Islet of Langerhans (tissue), 1 donor: ENCODE measurements at regions not wholly inside any gene's neighbourhood (a gene's known extent, or its start where the extent isn't known, plus 50 kb on each side); places are given as distances from the start of the nearest gene placed in this dataset.
A peak's percentile ranks its signal among the peaks of the same experiment; 100 is the strongest.
"Not testable (repeated sequence)": the region's sequence is repeated elsewhere in the genome, so short reads cannot be mapped to it uniquely, and the experiment has no call there.

Experiments
- FAIRE-seq: peaks from one replicate; lab custom pipeline; 2011; peaks lifted over from hg19 to GRCh38; lab: Jason Lieb, UNC

DNA sequence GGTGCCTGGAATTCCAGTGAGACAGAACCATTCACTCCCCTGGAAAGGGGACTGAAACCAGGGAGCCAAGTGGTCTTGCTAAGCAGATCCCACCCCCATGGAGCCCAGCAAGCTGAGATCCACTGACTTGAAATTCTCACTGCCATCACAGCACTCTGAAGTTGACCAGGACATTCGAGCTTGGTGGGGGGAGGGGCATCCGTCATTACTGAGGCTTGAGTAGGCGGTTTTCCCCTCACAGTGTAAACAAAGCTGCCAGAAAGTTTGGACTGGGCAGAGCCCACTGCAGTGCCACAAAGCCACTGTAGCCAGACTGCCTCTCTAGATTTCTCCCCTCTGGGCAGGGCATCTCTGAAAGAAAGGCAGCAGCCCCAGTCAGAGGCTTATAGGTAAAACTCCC lies 623.9 kb upstream of the CCDC179 start:
- not testable (repeated sequence) for FAIRE-seq

DNA sequence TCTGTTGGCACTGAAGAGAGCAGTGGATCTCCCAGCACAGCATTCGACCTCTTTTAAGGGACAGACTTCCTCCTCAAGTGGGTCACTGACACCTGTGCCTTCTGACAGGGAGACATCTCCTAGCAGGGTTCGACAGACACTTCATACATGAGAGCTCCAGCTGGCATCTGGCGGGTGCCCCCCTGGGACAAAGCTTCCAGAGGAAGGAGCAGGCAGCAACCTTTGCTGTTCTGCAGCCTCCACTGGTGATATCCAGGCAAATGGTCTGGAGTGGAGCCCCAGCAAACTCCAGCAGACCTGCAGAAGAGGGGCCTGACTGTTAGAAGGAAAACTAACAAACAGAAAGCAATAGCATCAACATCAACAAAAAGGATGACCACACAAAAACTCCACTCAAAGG lies 624.3 kb upstream of the CCDC179 start:
- not testable (repeated sequence) for FAIRE-seq

DNA sequence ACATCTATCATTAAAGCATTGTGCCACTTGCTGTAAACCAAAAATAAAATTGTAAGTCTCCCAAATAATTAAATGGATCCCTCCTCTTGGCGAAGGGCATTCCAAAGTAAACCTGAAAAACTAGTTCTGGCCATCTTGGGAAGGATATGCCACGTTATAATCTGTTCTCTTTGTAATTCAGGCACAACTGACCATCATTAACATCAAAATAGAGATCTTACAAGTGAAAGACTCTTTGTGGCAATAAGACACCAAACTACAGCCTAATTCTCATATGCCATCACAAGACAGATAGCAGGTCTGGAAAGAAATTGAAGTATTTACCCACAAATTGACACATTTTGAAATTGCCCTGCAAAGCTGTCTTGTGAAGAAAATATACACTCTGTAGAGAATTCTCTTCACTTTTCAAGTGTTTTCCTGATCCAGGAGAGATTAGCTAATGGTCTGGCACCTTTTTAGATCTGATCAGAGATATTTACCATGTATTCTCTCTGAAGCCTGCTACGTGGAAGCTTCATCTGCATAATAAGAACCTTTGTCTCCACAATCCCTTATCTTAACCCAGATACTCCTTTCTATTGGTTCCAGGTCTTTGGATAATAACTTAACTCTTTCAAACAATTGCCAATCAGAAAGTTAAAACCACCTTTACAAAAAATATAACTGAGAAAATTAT lies 630.4 kb upstream of the CCDC179 start:
- no peak for FAIRE-seq

- FAIRE-seq: no peak
Observed at GRCh38 chr11:23494981-23495380, 634.7 kb upstream of the CCDC179 start.

- no peak for FAIRE-seq
Observed at GRCh38 chr11:23496340-23496739, 636.1 kb upstream of the CCDC179 start.

GRCh38 chr11:23497040-23497439 lies 636.8 kb upstream of the CCDC179 start:
- no peak for FAIRE-seq

- FAIRE-seq: no peak
Observed at GRCh38 chr11:23502389-23502788, 642.1 kb upstream of the CCDC179 start.

DNA sequence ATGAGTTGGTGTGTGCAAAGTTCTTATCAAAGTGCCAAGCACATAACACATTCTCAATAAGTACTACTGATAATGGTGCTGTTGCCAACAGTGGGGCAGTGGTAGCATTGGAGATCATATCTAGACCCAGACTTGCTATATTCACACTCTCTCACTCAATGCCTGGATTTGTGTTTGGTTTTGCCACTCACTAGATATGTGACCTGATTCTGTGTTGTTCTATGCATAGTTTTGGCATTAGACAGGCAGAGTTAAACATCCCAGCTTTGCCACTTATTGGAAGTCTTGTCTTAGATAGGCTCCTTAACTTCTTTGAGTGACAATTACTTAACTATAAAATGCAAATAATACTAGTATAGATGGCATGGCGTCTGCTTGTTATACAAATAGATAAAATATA lies 642.6 kb upstream of the CCDC179 start:
- FAIRE-seq: no peak

DNA sequence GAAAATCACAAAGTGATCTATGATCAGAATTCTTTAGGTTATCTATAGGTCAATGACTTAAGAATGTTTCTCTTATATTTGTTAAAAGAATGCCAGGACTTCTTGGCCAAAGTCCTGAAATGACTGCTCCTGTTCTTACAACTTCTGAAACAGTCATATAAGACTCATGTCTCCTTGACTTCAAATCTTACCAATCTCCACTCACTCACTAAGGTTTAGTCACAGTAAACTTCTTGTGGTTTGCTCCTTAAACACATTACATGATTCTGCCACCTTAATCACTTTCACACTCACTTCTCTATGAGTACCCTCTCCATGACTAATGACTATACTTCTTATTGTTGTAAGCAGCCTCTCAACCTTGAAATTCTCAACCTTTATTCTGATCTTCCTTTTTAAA lies 648.7 kb upstream of the CCDC179 start:
- FAIRE-seq: no peak

GRCh38 chr11:23509821-23510220 lies 649.5 kb upstream of the CCDC179 start:
- FAIRE-seq: no peak

- no peak for FAIRE-seq
Observed at GRCh38 chr11:23519194-23519593, 658.9 kb upstream of the CCDC179 start.

GRCh38 chr11:23520226-23520960 lies 660.1 kb upstream of the CCDC179 start:
- FAIRE-seq: no peak

- FAIRE-seq: no peak
Observed at GRCh38 chr11:23536907-23537306, 676.6 kb upstream of the CCDC179 start.

- FAIRE-seq: no peak
Observed at GRCh38 chr11:23539556-23539955, 679.3 kb upstream of the CCDC179 start.

- peak; percentile 70 for FAIRE-seq
Observed at GRCh38 chr11:23540101-23540561, 679.9 kb upstream of the CCDC179 start.

DNA sequence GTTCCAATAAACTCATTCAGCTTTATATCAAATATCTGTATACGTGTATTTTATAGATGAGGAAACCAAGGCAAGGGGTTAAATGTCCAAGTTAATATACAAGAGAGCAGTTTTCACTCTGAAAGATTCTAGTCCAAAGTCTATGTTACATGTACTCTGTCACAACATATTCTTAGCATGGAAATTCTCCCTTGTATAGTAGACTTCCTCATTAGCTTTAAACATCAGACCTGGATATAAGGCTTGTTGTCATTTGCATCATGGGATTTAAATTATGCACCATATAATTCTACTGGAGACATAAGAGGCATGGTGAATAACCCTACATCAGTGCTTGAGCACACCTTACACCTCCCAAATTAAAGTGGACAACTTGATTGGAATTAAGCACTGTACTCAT lies 681.9 kb upstream of the CCDC179 start:
- FAIRE-seq: no peak

DNA sequence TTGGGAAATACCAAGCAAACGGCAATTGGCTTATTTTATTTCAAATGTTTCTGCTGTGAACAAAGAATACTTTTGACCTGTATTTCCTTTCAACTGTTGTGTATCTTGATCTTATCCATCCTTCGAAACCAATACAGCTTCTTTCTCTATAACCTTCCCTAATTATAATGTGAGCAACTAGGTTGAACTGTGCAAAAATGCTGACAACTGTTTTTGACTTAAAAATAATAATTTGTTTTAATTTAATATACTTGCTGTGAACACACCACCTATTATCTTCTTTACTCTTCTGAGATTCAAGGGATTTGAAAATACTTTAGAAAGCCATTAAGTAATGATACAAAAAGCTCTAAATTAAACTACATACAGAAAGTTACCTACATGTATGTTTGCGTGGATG lies 682.5 kb upstream of the CCDC179 start:
- no peak for FAIRE-seq

DNA sequence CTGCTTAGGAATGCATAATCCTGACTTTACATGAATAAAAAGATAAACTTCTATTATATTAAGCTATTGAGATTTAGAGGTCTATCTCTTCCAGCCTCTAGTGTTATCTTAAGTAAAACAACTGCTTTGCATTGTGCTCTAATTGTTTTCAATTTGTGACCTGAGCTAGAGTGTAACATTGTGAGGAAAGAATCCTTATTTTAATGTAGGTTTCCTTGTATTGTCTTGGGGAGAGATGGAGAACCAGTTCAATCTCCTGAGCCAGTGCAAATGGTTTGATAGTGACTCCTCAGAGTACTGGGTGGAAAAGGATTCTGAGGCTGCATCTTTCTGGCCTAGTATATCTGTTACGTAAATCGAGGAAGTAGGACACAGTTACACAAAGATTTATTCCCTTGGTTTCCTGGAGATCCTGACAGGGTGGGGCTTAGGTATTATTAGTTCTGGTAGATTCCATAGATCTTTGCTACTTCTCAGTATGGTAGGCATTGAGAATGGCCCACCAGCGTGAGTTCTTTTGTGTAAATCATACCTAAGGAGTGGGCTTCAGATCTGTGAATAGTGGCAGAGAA lies 683.5 kb upstream of the CCDC179 start:
- no peak for FAIRE-seq

DNA sequence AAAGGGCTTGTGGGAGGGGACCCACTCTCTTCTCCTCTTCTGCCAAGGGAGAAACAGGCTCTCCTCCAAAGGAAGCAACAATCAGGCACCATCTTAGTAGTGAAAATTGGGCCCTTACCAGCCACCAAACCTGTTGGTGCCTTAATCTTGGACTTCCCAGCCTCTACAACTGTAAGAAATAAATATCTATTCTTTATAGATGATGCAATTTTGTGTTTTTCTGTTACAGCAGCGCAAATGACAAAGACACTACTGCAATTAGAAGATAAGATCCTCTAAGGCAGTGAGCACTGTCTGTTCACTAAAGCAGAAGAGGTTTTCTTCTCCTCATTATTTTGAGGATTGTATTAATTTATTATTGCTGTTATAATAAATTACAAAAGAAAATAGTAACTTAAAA lies 691.4 kb upstream of the CCDC179 start:
- FAIRE-seq: no peak

DNA sequence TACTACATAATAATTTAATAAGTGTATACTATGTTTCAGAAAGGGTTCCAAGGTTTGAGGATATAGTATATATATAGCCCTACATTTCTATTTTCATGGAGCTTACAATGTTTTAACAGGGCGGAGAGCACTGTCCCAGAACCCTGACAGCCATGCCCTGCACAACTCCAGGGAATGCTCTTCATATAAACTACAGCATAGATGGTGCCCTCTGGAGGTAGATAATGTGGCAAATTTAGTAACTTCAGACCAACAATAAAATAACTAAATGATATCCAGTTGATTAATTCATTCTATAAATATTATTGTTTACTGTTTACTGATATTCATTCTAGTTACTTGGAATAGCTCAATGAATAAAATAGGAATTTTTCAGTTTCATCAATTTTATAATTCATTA lies 693.7 kb upstream of the CCDC179 start:
- FAIRE-seq: no peak

- no peak for FAIRE-seq
Observed at GRCh38 chr11:23555085-23555484, 694.8 kb upstream of the CCDC179 start.

DNA sequence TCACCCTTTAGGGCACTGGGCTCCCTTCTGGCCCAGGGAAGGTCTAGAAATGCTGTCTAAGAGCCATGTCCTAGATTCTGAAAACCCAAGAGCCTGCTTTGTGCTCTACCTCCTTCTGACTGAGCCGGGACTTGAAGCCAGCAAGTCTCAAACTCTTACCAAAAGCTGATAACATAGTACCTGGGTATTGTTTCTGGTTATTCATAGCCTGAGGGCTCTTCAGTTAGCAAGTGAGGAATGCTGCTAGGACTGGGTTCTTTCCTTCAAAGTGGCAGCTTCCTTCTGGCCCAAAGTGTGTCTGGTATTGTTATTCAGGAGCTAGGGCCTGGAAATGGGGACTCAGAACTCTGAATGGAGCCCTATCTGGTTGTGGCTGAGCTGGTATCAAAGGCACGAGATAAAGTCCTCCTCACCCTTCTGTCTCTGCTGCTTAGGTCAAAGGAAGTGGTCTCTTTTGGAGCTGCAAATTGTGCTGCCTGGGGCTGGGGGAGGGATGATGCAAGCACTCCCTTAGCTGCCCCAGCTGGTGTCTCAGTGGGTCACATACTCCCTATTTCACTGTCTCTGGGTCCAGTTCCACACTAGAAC lies 696.0 kb upstream of the CCDC179 start:
- FAIRE-seq: no peak

DNA sequence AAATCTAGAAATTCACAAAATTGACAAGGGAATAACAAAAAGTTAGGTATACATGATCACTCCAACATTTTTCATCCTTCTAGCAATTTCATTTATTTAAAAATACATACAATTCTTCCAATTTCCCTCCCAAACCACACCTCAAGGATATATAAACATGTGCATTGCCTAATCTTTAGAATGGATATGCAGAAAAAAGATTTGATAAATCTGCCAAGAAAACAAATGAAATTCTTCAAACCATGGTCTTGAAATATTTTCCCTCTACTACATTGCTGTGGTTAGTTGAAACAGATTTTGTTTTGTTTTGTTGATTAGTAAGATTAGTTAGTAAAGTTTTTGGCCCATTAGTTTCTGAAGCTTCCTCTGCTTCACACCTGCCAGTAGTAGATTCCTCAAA lies 703.3 kb upstream of the CCDC179 start:
- FAIRE-seq: no peak
